NCI-H2081 treated with DMSO at 0.1 percent for 48 hours (cell line): ENCODE measurements at regions not wholly inside any gene's neighbourhood (a gene's known extent, or its start where the extent isn't known, plus 50 kb on each side); places are given as distances from the start of the nearest gene placed in this dataset.
"Not testable (repeated sequence)": the region's sequence is repeated elsewhere in the genome, so short reads cannot be mapped to it uniquely, and the experiment has no call there.

Source experiments
- DNase-seq: peaks from one replicate; lab custom pipeline; 2025; lab: John Stamatoyannopoulos, UW

DNA sequence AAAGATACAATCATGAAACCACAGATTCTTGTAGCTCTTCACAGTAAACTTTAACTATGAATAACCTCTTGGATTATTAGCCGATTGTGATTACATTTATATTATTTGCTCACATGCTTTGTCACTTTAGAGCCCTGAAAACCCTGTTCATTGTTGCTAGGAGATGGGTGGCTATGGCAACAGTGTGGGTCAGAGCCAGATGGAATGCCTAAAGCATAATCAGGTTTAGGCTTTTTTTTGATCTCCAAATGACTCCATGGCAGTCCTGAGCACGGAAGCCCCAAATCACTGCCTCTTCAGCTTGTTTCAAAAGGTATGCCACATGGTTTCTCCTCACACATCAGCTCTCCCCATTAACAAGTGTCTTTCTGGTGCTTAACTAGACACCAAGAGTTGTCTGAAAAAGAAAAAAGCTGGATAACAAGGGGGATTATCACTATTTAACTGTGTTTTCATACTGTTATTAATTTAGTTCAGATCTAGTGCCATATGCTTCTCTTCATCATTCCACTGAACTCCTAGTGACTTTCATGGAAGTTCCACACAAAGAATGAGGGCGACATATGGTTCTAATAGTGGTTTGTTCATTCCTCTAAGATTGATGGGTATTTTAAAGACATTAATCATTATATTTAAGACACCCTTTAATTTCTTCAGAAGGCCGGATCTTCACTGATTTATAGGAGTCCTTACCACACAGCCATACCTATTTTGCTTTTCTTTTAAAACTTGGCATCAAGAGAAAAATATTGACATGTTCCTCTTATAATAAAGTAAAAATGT lies 88.8 kb upstream of the PAM start:
- no peak for DNase-seq

GRCh38 chr5:102668220-102668932 lies 86.7 kb upstream of the PAM start:
- no peak for DNase-seq

DNA sequence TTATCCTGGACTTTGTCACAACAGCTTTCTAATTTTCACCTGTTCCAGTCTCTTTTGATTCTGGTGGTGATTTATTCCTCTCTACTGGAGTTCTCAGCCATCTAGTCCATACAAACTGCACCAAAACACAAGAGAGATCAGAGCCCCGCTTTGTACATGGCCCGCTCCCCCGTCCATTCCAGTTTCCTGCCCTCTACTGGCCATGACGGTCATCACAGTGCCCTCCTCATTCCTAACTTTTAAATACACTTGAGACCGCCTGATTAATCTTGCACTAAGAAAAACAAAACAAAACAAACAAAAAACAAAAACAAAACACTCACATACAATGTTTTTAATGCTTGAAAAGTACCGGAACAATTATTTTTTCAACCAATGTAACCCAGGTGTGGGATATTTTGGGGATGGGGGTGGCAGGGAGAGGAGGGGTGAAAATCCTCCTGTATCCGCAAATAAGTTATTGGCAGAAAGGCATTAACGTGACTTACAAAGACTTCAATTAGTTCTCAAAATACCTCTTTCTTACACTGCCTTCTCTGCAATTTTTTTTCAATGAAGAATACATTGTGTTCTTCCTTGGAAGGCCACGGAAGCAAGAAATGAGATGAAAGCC lies 84.8 kb upstream of the PAM start:
- no peak for DNase-seq

DNA sequence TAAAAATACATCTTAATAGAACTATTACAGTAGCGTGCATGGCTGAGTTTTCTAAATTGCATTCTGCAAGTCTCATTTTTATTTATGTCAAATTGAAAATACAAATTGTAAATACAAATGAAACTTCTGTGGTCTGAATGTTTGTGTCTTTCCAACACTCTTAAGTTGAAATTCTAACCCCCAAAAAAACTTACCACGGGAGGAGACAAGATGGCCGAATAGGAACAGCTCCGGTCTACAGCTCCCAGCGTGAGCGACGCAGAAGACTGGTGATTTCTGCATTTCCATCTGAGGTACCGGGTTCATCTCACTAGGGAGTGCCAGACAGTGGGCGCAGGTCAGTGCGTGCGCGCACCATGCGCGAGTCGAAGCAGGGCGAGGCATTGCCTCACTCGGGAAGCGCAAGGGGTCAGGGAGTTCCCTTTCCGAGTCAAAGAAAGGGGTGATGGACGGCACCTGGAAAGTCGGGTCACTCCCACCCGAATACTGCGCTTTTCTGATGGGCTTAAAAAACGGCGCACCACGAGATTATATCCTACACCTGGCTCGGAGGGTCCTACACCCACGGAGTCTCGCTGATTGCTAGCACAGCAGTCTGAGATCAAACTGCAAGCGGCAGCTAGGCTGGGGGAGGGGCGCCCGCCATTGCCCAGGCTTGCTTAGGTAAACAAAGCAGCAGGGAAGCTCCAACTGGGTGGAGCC lies 83.9 kb upstream of the PAM start:
- DNase-seq, result not testable (repeated sequence)

- no peak for DNase-seq
These were observed 76.6 kb upstream of the PAM start for GRCh38 chr5:102678267-102679058.

- no peak for DNase-seq
These were observed 73.6 kb upstream of the PAM start for GRCh38 chr5:102681403-102681983.

DNA sequence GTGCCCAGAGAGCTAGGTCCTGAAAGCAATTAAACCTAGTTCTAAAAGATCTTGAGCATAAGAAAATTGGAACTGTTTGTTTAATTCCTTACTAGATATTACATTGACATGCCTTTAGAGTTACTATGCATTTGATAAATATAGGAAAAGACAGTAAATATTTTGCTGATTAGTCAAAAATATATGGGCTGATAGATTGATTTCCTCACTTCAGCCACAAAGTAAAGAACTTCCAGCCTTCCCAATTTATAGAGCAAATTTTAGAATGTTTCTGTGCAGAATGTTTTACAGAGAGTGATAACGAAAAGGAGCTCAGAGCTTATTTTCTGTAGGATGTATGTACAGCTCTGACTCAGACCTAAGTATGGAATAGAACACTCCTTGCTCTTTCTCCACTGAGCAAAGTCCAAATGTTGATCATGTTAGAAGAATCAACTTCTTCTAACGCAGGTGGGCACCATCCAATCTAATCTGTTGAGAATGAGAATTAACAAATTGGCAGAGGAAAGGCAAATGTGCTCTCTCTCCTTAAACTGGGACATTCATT lies 72.9 kb upstream of the PAM start:
- DNase-seq, result no peak

- DNase-seq, result not testable (repeated sequence)
These were observed 67.0 kb upstream of the PAM start for GRCh38 chr5:102688076-102688475.

DNA sequence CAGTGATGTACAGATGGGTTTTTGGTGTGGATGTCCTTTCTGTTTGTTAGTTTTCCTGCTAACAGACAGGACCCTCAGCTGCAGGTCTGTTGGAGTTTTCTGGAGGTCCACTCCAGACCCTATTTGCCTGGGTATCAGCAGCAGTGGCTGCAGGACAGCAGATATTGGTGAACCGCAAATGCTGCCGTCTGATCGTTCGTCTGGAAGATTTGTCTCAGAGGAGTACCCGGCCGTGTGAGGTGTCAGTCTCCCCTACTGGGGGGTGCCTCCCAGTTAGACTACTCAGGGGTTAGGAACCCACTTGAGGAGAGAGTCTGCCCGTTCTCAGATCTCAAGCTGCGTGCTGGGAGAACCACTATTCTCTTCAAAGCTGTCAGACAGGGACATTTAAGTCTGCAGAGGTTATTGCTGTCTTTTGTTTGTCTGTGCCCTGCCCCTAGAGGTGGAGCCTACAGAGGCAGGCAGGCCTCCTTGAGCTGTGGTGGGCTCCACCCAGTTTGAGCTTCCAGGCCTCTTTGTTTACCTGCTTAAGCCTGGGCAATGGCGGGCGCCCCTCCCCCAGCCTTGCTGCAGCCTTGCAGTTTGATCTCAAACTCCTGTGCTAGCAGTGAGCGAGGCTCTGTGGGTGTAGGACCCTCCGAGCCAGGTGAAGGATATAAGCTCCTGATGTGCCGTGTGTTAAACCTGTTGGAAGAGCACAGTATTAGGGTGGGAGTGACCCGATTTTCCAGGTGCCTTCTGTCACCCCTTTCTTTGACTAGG lies 66.3 kb upstream of the PAM start:
- not testable (repeated sequence) for DNase-seq

- DNase-seq, result no peak
These were observed 64.2 kb upstream of the PAM start for GRCh38 chr5:102690910-102691309.

DNA sequence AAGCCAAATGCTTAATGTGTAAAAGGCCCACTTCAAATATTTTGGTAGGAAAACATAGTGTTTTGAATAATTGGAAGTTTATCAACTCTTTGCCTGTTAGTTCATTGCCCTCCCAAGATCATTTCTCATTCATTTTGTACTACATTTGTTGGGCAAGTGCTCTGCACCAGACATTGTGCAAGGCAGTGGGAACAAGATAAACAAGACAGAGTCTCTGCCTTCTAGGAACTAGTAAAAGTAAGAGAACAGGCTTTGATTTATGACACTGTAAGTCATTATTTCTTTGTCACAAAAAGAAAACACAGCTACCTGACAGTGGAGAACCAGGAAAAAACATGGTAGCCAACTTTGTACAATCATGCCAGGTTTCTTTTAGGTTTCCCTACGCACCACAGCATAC lies 63.7 kb upstream of the PAM start:
- no peak for DNase-seq

GRCh38 chr5:102700120-102700831 lies 54.8 kb upstream of the PAM start:
- DNase-seq, result no peak

- no peak for DNase-seq
These were observed 54.2 kb upstream of the PAM start for GRCh38 chr5:102700916-102701315.

DNA sequence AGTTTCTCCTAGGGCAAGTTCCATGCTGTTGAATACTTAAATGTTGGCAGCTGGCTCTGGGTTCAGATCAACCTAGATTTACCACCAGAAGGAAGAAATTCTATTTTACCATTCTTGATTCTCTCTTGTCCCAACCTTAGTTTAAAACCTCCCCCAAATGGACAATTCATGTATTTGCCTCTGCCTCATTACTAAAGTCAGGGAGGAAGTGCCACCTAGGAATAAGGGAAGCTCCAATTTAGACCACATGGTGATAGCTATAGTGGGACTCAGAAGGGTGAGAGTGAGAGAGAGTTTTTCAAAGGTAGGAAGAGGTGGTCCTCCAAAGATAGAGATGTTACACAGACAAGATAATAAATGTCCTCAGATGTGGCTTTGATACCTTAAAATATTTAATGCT lies 53.4 kb upstream of the PAM start:
- DNase-seq, result no peak
